ENCODE measurements at regions not wholly inside any gene's neighbourhood (a gene's known extent, or its start where the extent isn't known, plus 50 kb on each side); places are given as distances from the start of the nearest gene placed in this dataset.

GRCh38 chr1:83571536-83571935 is 427.4 kb downstream of the TTLL7 start:
- no peak for DNase-seq

- DNase-seq = no peak
Measured at GRCh38 chr1:83561346-83561745, 437.6 kb downstream of the TTLL7 start.

- DNase-seq = no peak
Measured at GRCh38 chr1:83559129-83559840, 439.6 kb downstream of the TTLL7 start.

GRCh38 chr1:83555871-83556270 is 443.1 kb downstream of the TTLL7 start:
- DNase-seq = no peak

GRCh38 chr1:83554174-83554573 is 444.8 kb downstream of the TTLL7 start:
- no peak for DNase-seq

GRCh38 chr1:83552820-83553219 is 446.1 kb downstream of the TTLL7 start:
- DNase-seq = no peak

GRCh38 chr1:83548311-83548710 is 450.6 kb downstream of the TTLL7 start:
- no peak for DNase-seq

- no peak for DNase-seq
Measured at GRCh38 chr1:83547901-83548300, 451.0 kb downstream of the TTLL7 start.

- no peak for DNase-seq
Measured at GRCh38 chr1:83546874-83547273, 452.1 kb downstream of the TTLL7 start.

GRCh38 chr1:83545066-83545862 is 453.7 kb downstream of the TTLL7 start:
- no peak for DNase-seq

- no peak for DNase-seq
Measured at GRCh38 chr1:83543222-83543973, 455.5 kb downstream of the TTLL7 start.

- no peak for DNase-seq
Measured at GRCh38 chr1:83531521-83532309, 467.2 kb downstream of the TTLL7 start.

- no peak for DNase-seq
Measured at GRCh38 chr1:83530506-83530905, 468.4 kb downstream of the TTLL7 start.

GRCh38 chr1:83527987-83528386 is 470.9 kb downstream of the TTLL7 start:
- no peak for DNase-seq

- DNase-seq = no peak
Measured at GRCh38 chr1:83520797-83521196, 478.1 kb downstream of the TTLL7 start.

GRCh38 chr1:83516369-83516768 is 482.6 kb downstream of the TTLL7 start:
- no peak for DNase-seq

GRCh38 chr1:83515578-83516154 is 483.3 kb downstream of the TTLL7 start:
- no peak for DNase-seq

- DNase-seq = no peak
Measured at GRCh38 chr1:83512373-83513193, 486.3 kb downstream of the TTLL7 start.

GRCh38 chr1:83511146-83511726 is 487.7 kb downstream of the TTLL7 start:
- DNase-seq = peak; percentile 19

- no peak for DNase-seq
Measured at GRCh38 chr1:83509301-83509781, 489.6 kb downstream of the TTLL7 start.
